GM10248 (cell line): ENCODE measurements at regions not wholly inside any gene's neighbourhood (a gene's known extent, or its start where the extent isn't known, plus 50 kb on each side); places are given as distances from the start of the nearest gene placed in this dataset.

Experiments
- CTCF ChIA-PET: fragments of 300-600 bp; sonication (Branson Sonifier 250); formaldehyde crosslinking; extraction: SDS; loops from one replicate; lab custom pipeline; 2021; ENCODE audit warnings: antibody characterized with exemption; lab: Yijun Ruan, JAX
- POLR2A ChIA-PET: fragments of 350-650 bp; sonication (Branson Sonifier 250); formaldehyde crosslinking; extraction: SDS; loops from one replicate; lab custom pipeline; 2020; ENCODE audit warnings: antibody characterized with exemption; lab: Yijun Ruan, JAX
- DNase-seq: peaks from one replicate; pipeline ENCODE4 v3.0.0; 2012; ENCODE audit errors: extremely low spot score
- TF ChIP-seq, protein P1 (sequence below): IDR thresholded peaks from 2 replicates; pipeline ENCODE4 v1.5.1; 2012; ENCODE audit warnings: mild to moderate bottlenecking, low read depth; ENCODE audit errors: extremely low read depth, missing control alignments, control extremely low read depth

DNA sequence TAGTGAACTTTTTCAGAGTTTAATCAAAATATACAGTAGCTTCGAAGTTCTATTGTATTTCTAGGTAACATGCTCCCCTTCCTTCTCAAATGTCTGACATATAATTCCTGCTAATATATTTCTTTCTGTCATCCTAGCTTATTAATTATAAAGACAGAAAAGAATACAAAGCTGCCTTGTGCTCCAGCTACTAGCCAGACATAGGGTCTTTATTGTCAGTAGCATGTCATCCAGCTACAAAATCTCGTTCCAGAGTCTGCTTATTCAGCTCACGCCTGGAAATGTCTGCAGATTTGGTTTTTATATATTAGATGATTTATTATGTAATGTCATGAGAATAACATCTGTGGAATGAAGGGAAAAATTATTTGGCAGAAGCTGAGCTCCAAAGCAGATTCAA lies 1102.8 kb downstream of the BRINP3 start:
- POLR2A ChIA-PET = no interaction called here
- CTCF ChIA-PET = interaction anchor here (1.2 to 1.3 kb wide), 2 partner anchors 9 to 17 kb away, joined by 3 to 4 read pairs; no protein-coding TSS in a partner anchor
- TF ChIP-seq, protein P1, sequence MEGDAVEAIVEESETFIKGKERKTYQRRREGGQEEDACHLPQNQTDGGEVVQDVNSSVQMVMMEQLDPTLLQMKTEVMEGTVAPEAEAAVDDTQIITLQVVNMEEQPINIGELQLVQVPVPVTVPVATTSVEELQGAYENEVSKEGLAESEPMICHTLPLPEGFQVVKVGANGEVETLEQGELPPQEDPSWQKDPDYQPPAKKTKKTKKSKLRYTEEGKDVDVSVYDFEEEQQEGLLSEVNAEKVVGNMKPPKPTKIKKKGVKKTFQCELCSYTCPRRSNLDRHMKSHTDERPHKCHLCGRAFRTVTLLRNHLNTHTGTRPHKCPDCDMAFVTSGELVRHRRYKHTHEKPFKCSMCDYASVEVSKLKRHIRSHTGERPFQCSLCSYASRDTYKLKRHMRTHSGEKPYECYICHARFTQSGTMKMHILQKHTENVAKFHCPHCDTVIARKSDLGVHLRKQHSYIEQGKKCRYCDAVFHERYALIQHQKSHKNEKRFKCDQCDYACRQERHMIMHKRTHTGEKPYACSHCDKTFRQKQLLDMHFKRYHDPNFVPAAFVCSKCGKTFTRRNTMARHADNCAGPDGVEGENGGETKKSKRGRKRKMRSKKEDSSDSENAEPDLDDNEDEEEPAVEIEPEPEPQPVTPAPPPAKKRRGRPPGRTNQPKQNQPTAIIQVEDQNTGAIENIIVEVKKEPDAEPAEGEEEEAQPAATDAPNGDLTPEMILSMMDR = no peak
- no peak for DNase-seq

DNA sequence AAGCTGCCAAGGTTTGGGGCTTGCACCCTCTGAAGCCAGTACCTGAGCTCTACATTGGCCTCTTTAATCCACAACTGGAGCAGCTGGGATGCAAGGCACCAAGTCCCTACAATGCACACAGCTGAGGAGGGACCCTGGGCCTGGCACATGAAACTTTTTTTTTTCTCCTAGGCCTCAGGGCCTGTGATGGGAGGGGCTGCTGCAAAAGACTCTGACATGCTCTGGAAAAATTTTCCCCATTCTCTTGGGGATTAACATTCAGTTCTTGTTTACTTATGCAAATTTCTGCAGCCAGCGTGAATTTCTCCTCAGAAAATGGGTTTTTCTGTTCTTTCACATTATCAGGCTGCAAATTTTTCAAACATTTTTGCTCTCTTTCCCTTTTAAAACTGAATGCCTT lies 1072.2 kb downstream of the BRINP3 start:
- CTCF ChIA-PET = no interaction called here
- DNase-seq = no peak
- TF ChIP-seq, protein P1 = no peak
- POLR2A ChIA-PET = no interaction called here

GRCh38 chr1:189409774-189410173 lies 1067.9 kb downstream of the BRINP3 start:
- TF ChIP-seq, protein P1 = no peak
- POLR2A ChIA-PET = no interaction called here
- CTCF ChIA-PET = interaction anchor here (1.5 kb wide), 1 partner anchor 16 kb away, joined by 3 read pairs; no protein-coding TSS in a partner anchor
- DNase-seq = no peak

DNA sequence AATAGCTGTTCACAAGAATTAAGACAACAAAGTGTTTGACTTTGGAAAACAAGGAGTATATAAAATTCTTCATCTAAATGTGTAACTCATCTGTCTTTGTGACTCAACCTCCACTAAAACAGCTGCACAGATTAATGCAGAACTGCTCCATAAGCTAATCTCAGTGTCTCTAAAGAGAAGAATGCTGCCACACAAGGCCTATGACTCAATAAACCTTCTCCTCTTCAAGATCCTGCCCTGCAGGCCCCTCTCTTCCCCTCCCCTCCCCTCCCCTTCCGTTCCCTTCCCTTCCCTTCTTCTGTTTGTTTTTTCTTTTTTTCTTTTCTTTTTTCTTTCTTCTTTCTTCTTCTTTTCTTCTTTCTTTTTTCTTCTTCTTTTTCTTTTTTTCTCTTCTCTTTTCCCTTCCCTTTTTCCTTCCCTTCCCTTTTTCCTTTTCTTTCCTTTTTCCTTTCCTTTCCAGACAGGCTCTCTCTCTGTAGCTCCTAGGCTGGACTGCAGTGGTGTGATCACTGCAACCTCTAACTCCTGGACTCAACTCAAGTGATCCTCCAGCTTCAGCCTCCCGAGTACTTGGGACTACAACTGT lies 1052.8 kb downstream of the BRINP3 start:
- ChIA-PET POLR2A (no interaction called here), CTCF (interaction anchor here (1.1 kb wide), 1 partner anchor 8 kb away, joined by 4 read pairs; no protein-coding TSS in a partner anchor)
- TF ChIP-seq, protein P1 = no peak
- DNase-seq = no peak

DNA sequence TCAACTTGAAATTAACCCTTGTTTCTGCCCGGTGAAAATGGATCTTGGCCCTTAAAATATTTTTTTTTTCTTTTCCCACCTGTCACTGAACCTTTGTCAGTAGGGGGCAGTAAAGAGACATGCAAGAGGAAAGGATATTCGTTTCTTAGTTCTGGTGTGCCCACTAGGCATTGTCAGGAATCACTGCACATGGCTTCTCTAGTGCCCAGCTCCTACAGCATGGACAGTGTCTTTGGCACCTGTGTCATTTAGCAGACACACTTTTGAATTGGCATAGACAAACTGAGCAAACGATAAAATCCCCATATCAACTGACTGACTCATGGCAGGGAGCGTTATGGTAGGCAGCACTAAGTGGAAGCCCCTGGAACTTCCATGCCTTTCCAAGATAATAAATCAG lies 1048.1 kb downstream of the BRINP3 start:
- TF ChIP-seq, protein P1 = peak; percentile 45
- CTCF ChIA-PET = interaction anchor here (0.8 to 1.6 kb wide), 6 partner anchors 9 to 655 kb away, joined by 3 to 7 read pairs (median 4); no protein-coding TSS in a partner anchor
- POLR2A ChIA-PET = no interaction called here
- DNase-seq = peak; percentile 18

DNA sequence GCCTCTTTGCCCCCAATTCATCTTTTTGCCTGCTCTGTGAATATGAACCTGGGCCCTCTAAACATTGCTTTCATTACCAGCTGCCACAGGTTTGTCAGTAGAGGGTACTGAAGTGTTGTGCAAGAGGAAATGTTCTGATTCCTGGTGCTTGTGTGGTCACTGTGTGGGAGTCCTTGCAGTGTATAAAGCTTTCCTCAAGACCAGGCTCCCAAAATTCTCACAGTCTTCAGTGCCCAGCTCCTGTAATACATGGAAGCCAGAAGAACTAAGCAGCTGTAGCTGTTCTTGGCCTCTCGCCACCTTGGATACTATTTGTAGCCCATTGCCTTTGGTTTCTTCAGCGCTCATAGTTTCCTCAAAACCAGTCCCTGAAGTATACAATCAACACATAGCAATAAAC lies 1046.2 kb downstream of the BRINP3 start:
- DNase-seq = no peak
- TF ChIP-seq, protein P1 = no peak
- ChIA-PET CTCF (interaction anchor here (1.5 to 2.1 kb wide), 2 partner anchors 11 to 21 kb away, joined by 3 to 11 read pairs; no protein-coding TSS in a partner anchor), POLR2A (no interaction called here)
